ENCODE measurements at regions not wholly inside any gene's neighbourhood (a gene's known extent, or its start where the extent isn't known, plus 50 kb on each side); places are given as distances from the start of the nearest gene placed in this dataset.

- no peak for TF ChIP-seq EZH2 (IDR thresholded peaks at IDR 0.05; ENCODE audit: low read length, unreplicated experiment)
- no peak for TF ChIP-seq CTCF (conservative IDR thresholded peaks at IDR 0.05; ENCODE audit: low read depth, low read length)
Observed at GRCh38 chr2:128404709-128405466, 86.2 kb upstream of the HS6ST1 start.
